ENCODE measurements at regions not wholly inside any gene's neighbourhood (a gene's known extent, or its start where the extent isn't known, plus 50 kb on each side); places are given as distances from the start of the nearest gene placed in this dataset.
"Not testable (repeated sequence)": the region's sequence is repeated elsewhere in the genome, so short reads cannot be mapped to it uniquely, and the experiment has no call there.

GRCh38 chr7:39845006-39845405 is 105.0 kb upstream of the CDK13 start:
- Histone ChIP-seq H3K4me2 (ENCODE audit: low read length) (no peak overlapping the region), H4K20me1 (ENCODE audit: insufficient read depth, low read length) (no peaks in the 10 kb centered on the region), H3F3A (ENCODE audit: insufficient read depth, low read length) (no peaks in the 10 kb centered on the region), H3K4me1 (ENCODE audit: insufficient read depth, low read length, severe bottlenecking) (no peaks in the 10 kb centered on the region), H3K9me3 (ENCODE audit: low read length) (no peaks in the 10 kb centered on the region), H3K27me3 (ENCODE audit: insufficient read depth, low read length) (no peaks in the 10 kb centered on the region), H3K27ac (ENCODE audit: low read depth, low read length, poor library complexity, severe bottlenecking) (no peak overlapping the region), H3K79me2 (ENCODE audit: insufficient read depth, low read length) (no peaks in the 10 kb centered on the region), H3K4me3 (ENCODE audit: low read depth, low read length, poor library complexity, severe bottlenecking) (no peak overlapping the region), H2AFZ (ENCODE audit: low read length) (no peak overlapping the region), H3K9me2 (ENCODE audit: low read depth, low read length) (no peaks in the 10 kb centered on the region), H3K36me3 (ENCODE audit: insufficient read depth, low read length) (no peaks in the 10 kb centered on the region), H3K9ac (ENCODE audit: low read length) (no peak overlapping the region)
- no peak for TF ChIP-seq EZH2 (IDR thresholded peaks at IDR 0.05; ENCODE audit: borderline replicate concordance, low read length)
- TF ChIP-seq, protein P1, sequence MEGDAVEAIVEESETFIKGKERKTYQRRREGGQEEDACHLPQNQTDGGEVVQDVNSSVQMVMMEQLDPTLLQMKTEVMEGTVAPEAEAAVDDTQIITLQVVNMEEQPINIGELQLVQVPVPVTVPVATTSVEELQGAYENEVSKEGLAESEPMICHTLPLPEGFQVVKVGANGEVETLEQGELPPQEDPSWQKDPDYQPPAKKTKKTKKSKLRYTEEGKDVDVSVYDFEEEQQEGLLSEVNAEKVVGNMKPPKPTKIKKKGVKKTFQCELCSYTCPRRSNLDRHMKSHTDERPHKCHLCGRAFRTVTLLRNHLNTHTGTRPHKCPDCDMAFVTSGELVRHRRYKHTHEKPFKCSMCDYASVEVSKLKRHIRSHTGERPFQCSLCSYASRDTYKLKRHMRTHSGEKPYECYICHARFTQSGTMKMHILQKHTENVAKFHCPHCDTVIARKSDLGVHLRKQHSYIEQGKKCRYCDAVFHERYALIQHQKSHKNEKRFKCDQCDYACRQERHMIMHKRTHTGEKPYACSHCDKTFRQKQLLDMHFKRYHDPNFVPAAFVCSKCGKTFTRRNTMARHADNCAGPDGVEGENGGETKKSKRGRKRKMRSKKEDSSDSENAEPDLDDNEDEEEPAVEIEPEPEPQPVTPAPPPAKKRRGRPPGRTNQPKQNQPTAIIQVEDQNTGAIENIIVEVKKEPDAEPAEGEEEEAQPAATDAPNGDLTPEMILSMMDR (IDR thresholded peaks at IDR 0.05; ENCODE audit: low read length), result no peak

GRCh38 chr7:39847227-39847626 is 102.8 kb upstream of the CDK13 start:
- Histone ChIP-seq H3K79me2 (ENCODE audit: insufficient read depth, low read length) (no peaks in the 10 kb centered on the region), H3K27ac (ENCODE audit: low read depth, low read length, poor library complexity, severe bottlenecking) (no peak overlapping the region), H3K9me2 (ENCODE audit: low read depth, low read length) (no peaks in the 10 kb centered on the region), H3K27me3 (ENCODE audit: insufficient read depth, low read length) (no peaks in the 10 kb centered on the region), H4K20me1 (ENCODE audit: insufficient read depth, low read length) (no peaks in the 10 kb centered on the region), H3K9ac (ENCODE audit: low read length) (no peak overlapping the region), H3F3A (ENCODE audit: insufficient read depth, low read length) (no peaks in the 10 kb centered on the region), H2AFZ (ENCODE audit: low read length) (no peak overlapping the region), H3K9me3 (ENCODE audit: low read length) (no peaks in the 10 kb centered on the region), H3K4me2 (ENCODE audit: low read length) (no peak overlapping the region), H3K4me1 (ENCODE audit: insufficient read depth, low read length, severe bottlenecking) (no peaks in the 10 kb centered on the region), H3K4me3 (ENCODE audit: low read depth, low read length, poor library complexity, severe bottlenecking) (no peak overlapping the region), H3K36me3 (ENCODE audit: insufficient read depth, low read length) (no peaks in the 10 kb centered on the region)
- no peak for TF ChIP-seq EZH2 (IDR thresholded peaks at IDR 0.05; ENCODE audit: borderline replicate concordance, low read length)
- TF ChIP-seq, protein P1 (IDR thresholded peaks at IDR 0.05; ENCODE audit: low read length), result no peak

GRCh38 chr7:39851466-39852045 is 98.5 kb upstream of the CDK13 start:
- Histone ChIP-seq H3K27ac (ENCODE audit: low read depth, low read length, poor library complexity, severe bottlenecking) (no peak overlapping the region), H3K27me3 (ENCODE audit: insufficient read depth, low read length) (no peaks in the 10 kb centered on the region), H3K79me2 (ENCODE audit: insufficient read depth, low read length) (no peaks in the 10 kb centered on the region), H3K9me3 (ENCODE audit: low read length) (no peaks in the 10 kb centered on the region), H2AFZ (ENCODE audit: low read length) (no peak overlapping the region), H3K4me3 (ENCODE audit: low read depth, low read length, poor library complexity, severe bottlenecking) (no peak overlapping the region), H3K4me2 (ENCODE audit: low read length) (no peak overlapping the region), H4K20me1 (ENCODE audit: insufficient read depth, low read length) (no peaks in the 10 kb centered on the region), H3K9me2 (ENCODE audit: low read depth, low read length) (no peaks in the 10 kb centered on the region), H3K9ac (ENCODE audit: low read length) (no peak overlapping the region), H3K36me3 (ENCODE audit: insufficient read depth, low read length) (no peaks in the 10 kb centered on the region), H3F3A (ENCODE audit: insufficient read depth, low read length) (no peaks in the 10 kb centered on the region), H3K4me1 (ENCODE audit: insufficient read depth, low read length, severe bottlenecking) (no peaks in the 10 kb centered on the region)
- no peak for TF ChIP-seq EZH2 (IDR thresholded peaks at IDR 0.05; ENCODE audit: borderline replicate concordance, low read length)
- TF ChIP-seq, protein P1 (IDR thresholded peaks at IDR 0.05; ENCODE audit: low read length), result no peak

- not testable (repeated sequence) for H3K9me3 ChIP-seq (ENCODE audit: low read length); H3K4me2 ChIP-seq (ENCODE audit: low read length); H3K27me3 ChIP-seq (ENCODE audit: insufficient read depth, low read length); H3K9me2 ChIP-seq (ENCODE audit: low read depth, low read length); H3K4me3 ChIP-seq (ENCODE audit: low read depth, low read length, poor library complexity, severe bottlenecking); H2AFZ ChIP-seq (ENCODE audit: low read length); H3K79me2 ChIP-seq (ENCODE audit: insufficient read depth, low read length); H3K9ac ChIP-seq (ENCODE audit: low read length); H3K36me3 ChIP-seq (ENCODE audit: insufficient read depth, low read length); H4K20me1 ChIP-seq (ENCODE audit: insufficient read depth, low read length); H3K4me1 ChIP-seq (ENCODE audit: insufficient read depth, low read length, severe bottlenecking); H3F3A ChIP-seq (ENCODE audit: insufficient read depth, low read length); H3K27ac ChIP-seq (ENCODE audit: low read depth, low read length, poor library complexity, severe bottlenecking)
These were observed 95.3 kb upstream of the CDK13 start for GRCh38 chr7:39854616-39855324.

All from OCI-LY1 (cell line).